A549 (cell line): ENCODE measurements at regions not wholly inside any gene's neighbourhood (a gene's known extent, or its start where the extent isn't known, plus 50 kb on each side); places are given as distances from the start of the nearest gene placed in this dataset.

Experiments used
- ATAC-seq, 2 experiments: fragments of 200-7000 bp in 1 of 2; fragments of >200 bp in 1 of 2; cut with Nextera tagmentation in 1 of 2; cut with Tn5 transposase in 1 of 2; 3 replicates each; pipeline versions ENCODE4 v1.8.0 to v1.9.1; 2018 to 2020; ENCODE audit warnings: mild to moderate bottlenecking in 1 of 2, moderate library complexity in 1 of 2
- CTCF ChIA-PET: fragments of 300-600 bp; sonication (Branson Sonifier 250); formaldehyde crosslinking; extraction: SDS; loops from one replicate; lab custom pipeline; 2021; ENCODE audit warnings: antibody characterized with exemption, inconsistent platforms; lab: Yijun Ruan, JAX
- POLR2A ChIA-PET: fragments of 350-600 bp; formaldehyde crosslinking; extraction: SDS; loops from one replicate; lab custom pipeline; 2021; ENCODE audit warnings: antibody characterized with exemption, inconsistent platforms; lab: Yijun Ruan, JAX
- DNase-seq, 2 experiments: peaks; one replicate each; pipeline versions ENCODE4 v3.0.0 to v3.0.0-alpha.2; 2011 to 2016; ENCODE audit warnings: low read depth in 1 of 2, low spot score in 1 of 2
- FAIRE-seq: peaks from 2 replicates; lab custom pipeline; 2011; peaks lifted over from hg19 to GRCh38; lab: Jason Lieb, UNC
- H3K27ac ChIP-seq, 2 experiments: fragments of >200 bp; sonication (Bioruptor Twin); formaldehyde crosslinking; 3 replicates each; pipeline ENCODE4 v1.5.1; 2016 to 2017
- H3K4me1 ChIP-seq: fragments of >200 bp; sonication (Bioruptor Twin); formaldehyde crosslinking; 3 replicates; pipeline ENCODE4 v1.6.1; 2016
- H3K4me2 ChIP-seq: fragments of >200 bp; sonication (Bioruptor Twin); formaldehyde crosslinking; 3 replicates; pipeline ENCODE4 v1.6.1; 2016
- H3K4me3 ChIP-seq: fragments of >200 bp; sonication (Bioruptor Twin); formaldehyde crosslinking; 3 replicates; pipeline ENCODE4 v1.5.1; 2016
- H3K9me3 ChIP-seq: fragments of >200 bp; sonication (Bioruptor Twin); formaldehyde crosslinking; 3 replicates; pipeline ENCODE4 v1.6.1; 2016
- CBX2 ChIP-seq: fragments of 200-600 bp; sonication (generic); IDR thresholded peaks from 2 replicates; pipeline ENCODE4 v1.6.1; 2016; ENCODE audit warnings: low read depth, mild to moderate bottlenecking, borderline replicate concordance
- CEBPB ChIP-seq, 2 experiments: fragments of >200 bp in 1 of 2; sonication (Bioruptor Twin) in 1 of 2; formaldehyde crosslinking in 1 of 2; IDR thresholded peaks; 2 replicates each; pipeline ENCODE4 v1.6.1; 2012 to 2016
- CHD4 ChIP-seq: fragments of 200-600 bp; sonication (generic); IDR thresholded peaks from 2 replicates; pipeline ENCODE4 v1.6.1; 2016; ENCODE audit warnings: antibody characterized with exemption, mild to moderate bottlenecking, borderline replicate concordance
- EHMT2 ChIP-seq: fragments of 200-600 bp; sonication (generic); IDR thresholded peaks from 2 replicates; pipeline ENCODE4 v1.6.1; 2016; ENCODE audit warnings: antibody characterized with exemption, low read depth, mild to moderate bottlenecking, moderate library complexity
- ESRRA ChIP-seq: fragments of 150-350 bp; IDR thresholded peaks from 2 replicates; pipeline ENCODE4 v1.6.1; 2014; ENCODE audit warnings: mild to moderate bottlenecking, low read length, borderline replicate concordance
- FOSL2 ChIP-seq, 2 experiments: fragments of 450-650 bp in 1 of 2; fragments of >200 bp in 1 of 2; sonication (Bioruptor Twin) in 1 of 2; formaldehyde crosslinking; IDR thresholded peaks; 2 replicates each; pipeline versions ENCODE4 v1.5.0 to v1.6.1; 2016 to 2020; ENCODE audit warnings: mild to moderate bottlenecking in 1 of 2, moderate library complexity in 1 of 2
- HDAC2 ChIP-seq: fragments of 200-600 bp; sonication (generic); IDR thresholded peaks from 2 replicates; pipeline ENCODE4 v1.6.1; 2016
- JUN ChIP-seq, 2 experiments: fragments of >200 bp; sonication (Bioruptor Twin); formaldehyde crosslinking; IDR thresholded peaks; 2 replicates in 1 of 2; 3 replicates in 1 of 2; pipeline ENCODE4 v1.6.1; 2016 to 2017
- MYC ChIP-seq: IDR thresholded peaks from 2 replicates; pipeline ENCODE4 v1.6.1; 2012; ENCODE audit warnings: mild to moderate bottlenecking, inconsistent platforms, low read length, improper control_type of control experiment, borderline replicate concordance
- NFE2L2 ChIP-seq: fragments of 150-350 bp; conservative IDR thresholded peaks from 2 replicates; pipeline ENCODE4 v1.6.1; 2014; ENCODE audit warnings: low read length
- NPAS2 ChIP-seq: fragments of 250-450 bp; sonication (Bioruptor Pico); IDR thresholded peaks from 2 replicates; pipeline ENCODE4 v1.8.0; 2022; ENCODE audit warnings: mild to moderate bottlenecking, moderate library complexity, borderline replicate concordance
- POLR2A ChIP-seq: IDR thresholded peaks from 2 replicates; pipeline ENCODE4 v1.6.1; 2012; ENCODE audit warnings: mild to moderate bottlenecking, low read length
- RCOR1 ChIP-seq: fragments of 150-350 bp; IDR thresholded peaks from 2 replicates; pipeline ENCODE4 v1.6.1; 2014; ENCODE audit warnings: antibody characterized with exemption, low read length, low read depth
- ZFP36 ChIP-seq: fragments of 450-650 bp; IDR thresholded peaks from 2 replicates; pipeline ENCODE4 v1.6.1; 2014; ENCODE audit warnings: borderline replicate concordance; ENCODE audit not compliant: partially characterized antibody
- WGBS: methylation state at CpG from one replicate; pipeline ENCODE4 v1.1.6; 2017; ENCODE audit errors: missing lambda C conversion rate; 5-methylcytosine and 5-hydroxymethylcytosine counted together
- TF ChIP-seq, protein P1 (sequence below): fragments of 200-600 bp; sonication (generic); IDR thresholded peaks from 2 replicates; pipeline ENCODE4 v1.6.1; 2016; ENCODE audit warnings: antibody characterized with exemption, mild to moderate bottlenecking, moderate library complexity
- TF ChIP-seq, protein P2 (sequence below): fragments of 250-450 bp; sonication (Bioruptor Pico); IDR thresholded peaks from 2 replicates; pipeline ENCODE4 v1.5.0; 2021; ENCODE audit warnings: mild to moderate bottlenecking, moderate library complexity, borderline replicate concordance
- TF ChIP-seq, protein P3 (sequence below): IDR thresholded peaks from 2 replicates; pipeline ENCODE4 v1.6.1; 2012
- TF ChIP-seq, protein P4 (sequence below): fragments of 150-350 bp; IDR thresholded peaks from 2 replicates; pipeline ENCODE4 v1.6.1; 2014; ENCODE audit warnings: low read depth, mild to moderate bottlenecking, low read length
- TF ChIP-seq, protein P5 (sequence below): IDR thresholded peaks from 2 replicates; pipeline ENCODE4 v1.6.1; 2012

DNA sequence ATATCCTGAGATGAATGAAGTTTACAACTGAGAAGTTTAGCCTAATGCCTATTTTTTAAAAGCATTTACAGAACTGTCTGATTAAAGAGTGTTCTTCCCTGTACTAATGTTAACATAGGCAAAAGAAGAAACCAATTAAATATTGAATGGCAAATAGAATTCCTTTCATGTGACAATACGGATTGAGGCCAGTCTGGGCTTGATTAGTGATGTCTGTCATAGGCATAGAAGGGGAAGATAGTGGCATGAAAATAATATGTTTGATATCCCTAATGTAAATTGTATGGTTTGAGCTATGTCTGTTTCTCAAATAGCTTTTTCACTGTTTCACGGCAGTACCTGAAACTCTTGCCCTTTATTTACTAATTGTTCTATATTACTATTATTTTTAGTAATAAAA, 443.1 kb upstream of the CLINT1 start (continued):
- TF ChIP-seq, protein P1, sequence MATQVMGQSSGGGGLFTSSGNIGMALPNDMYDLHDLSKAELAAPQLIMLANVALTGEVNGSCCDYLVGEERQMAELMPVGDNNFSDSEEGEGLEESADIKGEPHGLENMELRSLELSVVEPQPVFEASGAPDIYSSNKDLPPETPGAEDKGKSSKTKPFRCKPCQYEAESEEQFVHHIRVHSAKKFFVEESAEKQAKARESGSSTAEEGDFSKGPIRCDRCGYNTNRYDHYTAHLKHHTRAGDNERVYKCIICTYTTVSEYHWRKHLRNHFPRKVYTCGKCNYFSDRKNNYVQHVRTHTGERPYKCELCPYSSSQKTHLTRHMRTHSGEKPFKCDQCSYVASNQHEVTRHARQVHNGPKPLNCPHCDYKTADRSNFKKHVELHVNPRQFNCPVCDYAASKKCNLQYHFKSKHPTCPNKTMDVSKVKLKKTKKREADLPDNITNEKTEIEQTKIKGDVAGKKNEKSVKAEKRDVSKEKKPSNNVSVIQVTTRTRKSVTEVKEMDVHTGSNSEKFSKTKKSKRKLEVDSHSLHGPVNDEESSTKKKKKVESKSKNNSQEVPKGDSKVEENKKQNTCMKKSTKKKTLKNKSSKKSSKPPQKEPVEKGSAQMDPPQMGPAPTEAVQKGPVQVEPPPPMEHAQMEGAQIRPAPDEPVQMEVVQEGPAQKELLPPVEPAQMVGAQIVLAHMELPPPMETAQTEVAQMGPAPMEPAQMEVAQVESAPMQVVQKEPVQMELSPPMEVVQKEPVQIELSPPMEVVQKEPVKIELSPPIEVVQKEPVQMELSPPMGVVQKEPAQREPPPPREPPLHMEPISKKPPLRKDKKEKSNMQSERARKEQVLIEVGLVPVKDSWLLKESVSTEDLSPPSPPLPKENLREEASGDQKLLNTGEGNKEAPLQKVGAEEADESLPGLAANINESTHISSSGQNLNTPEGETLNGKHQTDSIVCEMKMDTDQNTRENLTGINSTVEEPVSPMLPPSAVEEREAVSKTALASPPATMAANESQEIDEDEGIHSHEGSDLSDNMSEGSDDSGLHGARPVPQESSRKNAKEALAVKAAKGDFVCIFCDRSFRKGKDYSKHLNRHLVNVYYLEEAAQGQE: no peak

DNA sequence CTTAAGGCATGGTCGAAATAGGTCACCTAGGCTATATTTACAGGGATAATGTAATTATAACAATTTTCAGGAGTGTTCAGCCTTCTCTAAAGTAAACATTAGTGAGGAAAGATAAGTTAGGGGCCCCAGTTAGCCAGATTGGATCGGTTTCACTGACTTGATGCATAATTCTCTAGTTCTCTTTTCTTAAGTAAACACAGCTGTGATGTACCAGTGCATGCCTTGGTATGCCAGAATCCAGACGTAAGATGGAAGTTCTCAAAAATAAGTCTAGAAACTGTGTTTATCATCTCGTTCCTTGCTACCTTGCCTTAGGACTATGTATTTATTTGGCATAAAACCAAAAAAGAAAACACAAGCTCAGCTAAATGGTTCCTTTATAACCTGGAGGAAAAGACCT, 442.2 kb upstream of the CLINT1 start:
- POLR2A ChIA-PET: no interaction called here
- FAIRE-seq (no peak), DNase-seq (no peak), ATAC-seq (no peak)
- no peaks in the 10 kb centered on the region for H3K9me3 ChIP-seq
- CTCF ChIA-PET: no interaction called here
- no peak for TF ChIP-seq CBX2
- TF ChIP-seq EHMT2: no peak
- TF ChIP-seq RCOR1: no peak
- TF ChIP-seq, protein P2, sequence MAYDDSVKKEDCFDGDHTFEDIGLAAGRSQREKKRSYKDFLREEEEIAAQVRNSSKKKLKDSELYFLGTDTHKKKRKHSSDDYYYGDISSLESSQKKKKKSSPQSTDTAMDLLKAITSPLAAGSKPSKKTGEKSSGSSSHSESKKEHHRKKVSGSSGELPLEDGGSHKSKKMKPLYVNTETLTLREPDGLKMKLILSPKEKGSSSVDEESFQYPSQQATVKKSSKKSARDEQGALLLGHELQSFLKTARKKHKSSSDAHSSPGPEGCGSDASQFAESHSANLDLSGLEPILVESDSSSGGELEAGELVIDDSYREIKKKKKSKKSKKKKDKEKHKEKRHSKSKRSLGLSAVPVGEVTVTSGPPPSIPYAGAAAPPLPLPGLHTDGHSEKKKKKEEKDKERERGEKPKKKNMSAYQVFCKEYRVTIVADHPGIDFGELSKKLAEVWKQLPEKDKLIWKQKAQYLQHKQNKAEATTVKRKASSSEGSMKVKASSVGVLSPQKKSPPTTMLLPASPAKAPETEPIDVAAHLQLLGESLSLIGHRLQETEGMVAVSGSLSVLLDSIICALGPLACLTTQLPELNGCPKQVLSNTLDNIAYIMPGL (CRISPR knock-in tag): no peak
- no peak for TF ChIP-seq POLR2A
- no peak for TF ChIP-seq NFE2L2
- no peak for TF ChIP-seq CEBPB (IDR thresholded peaks at IDR 0.05)
- no peak for TF ChIP-seq ZFP36
- TF ChIP-seq, protein P3, sequence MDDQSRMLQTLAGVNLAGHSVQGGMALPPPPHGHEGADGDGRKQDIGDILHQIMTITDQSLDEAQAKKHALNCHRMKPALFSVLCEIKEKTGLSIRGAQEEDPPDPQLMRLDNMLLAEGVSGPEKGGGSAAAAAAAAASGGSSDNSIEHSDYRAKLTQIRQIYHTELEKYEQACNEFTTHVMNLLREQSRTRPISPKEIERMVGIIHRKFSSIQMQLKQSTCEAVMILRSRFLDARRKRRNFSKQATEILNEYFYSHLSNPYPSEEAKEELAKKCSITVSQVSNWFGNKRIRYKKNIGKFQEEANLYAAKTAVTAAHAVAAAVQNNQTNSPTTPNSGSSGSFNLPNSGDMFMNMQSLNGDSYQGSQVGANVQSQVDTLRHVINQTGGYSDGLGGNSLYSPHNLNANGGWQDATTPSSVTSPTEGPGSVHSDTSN: no peak
- TF ChIP-seq MYC: no peak
- TF ChIP-seq, protein P1: no peak
- TF ChIP-seq HDAC2: no peak
- TF ChIP-seq, protein P4, sequence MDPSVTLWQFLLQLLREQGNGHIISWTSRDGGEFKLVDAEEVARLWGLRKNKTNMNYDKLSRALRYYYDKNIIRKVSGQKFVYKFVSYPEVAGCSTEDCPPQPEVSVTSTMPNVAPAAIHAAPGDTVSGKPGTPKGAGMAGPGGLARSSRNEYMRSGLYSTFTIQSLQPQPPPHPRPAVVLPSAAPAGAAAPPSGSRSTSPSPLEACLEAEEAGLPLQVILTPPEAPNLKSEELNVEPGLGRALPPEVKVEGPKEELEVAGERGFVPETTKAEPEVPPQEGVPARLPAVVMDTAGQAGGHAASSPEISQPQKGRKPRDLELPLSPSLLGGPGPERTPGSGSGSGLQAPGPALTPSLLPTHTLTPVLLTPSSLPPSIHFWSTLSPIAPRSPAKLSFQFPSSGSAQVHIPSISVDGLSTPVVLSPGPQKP: no peak
- TF ChIP-seq, protein P5, sequence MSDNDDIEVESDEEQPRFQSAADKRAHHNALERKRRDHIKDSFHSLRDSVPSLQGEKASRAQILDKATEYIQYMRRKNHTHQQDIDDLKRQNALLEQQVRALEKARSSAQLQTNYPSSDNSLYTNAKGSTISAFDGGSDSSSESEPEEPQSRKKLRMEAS: no peak
- TF ChIP-seq ESRRA: no peak
- no peak for TF ChIP-seq CHD4
- TF ChIP-seq JUN (IDR thresholded peaks at IDR 0.05): no peak
- TF ChIP-seq FOSL2 (IDR thresholded peaks at IDR 0.05): no peak
- no peak for TF ChIP-seq FOSL2 (CRISPR knock-in tag; IDR thresholded peaks at IDR 0.05)
- no peak for TF ChIP-seq NPAS2 (CRISPR knock-in tag)
- WGBS: under 1% methylated on average over 4 of the region's 4 CpGs
- H3K4me2 ChIP-seq: no peak overlapping the region
- no peak overlapping the region for H3K27ac ChIP-seq
- no peak overlapping the region for H3K4me3 ChIP-seq
- H3K4me1 ChIP-seq: no peaks in the 10 kb centered on the region
